IgD-negative memory B cell (primary cell): ENCODE measurements at regions not wholly inside any gene's neighbourhood (a gene's known extent, or its start where the extent isn't known, plus 50 kb on each side); places are given as distances from the start of the nearest gene placed in this dataset.

Source experiments
- H3K27ac Mint-ChIP-seq, 3 donors: one replicate each; pipeline ENCODE4 v1.8.0; 2020 to 2022; ENCODE audit warnings: mild to moderate bottlenecking in 3 of 3, mixed read lengths in 3 of 3, moderate library complexity in 1 of 3
- H3K27me3 Mint-ChIP-seq: one replicate; pipeline ENCODE4 v1.8.0; 2021; ENCODE audit warnings: mixed read lengths
- H3K36me3 Mint-ChIP-seq: one replicate; pipeline ENCODE4 v1.8.0; 2020; ENCODE audit warnings: mild to moderate bottlenecking, mixed read lengths
- H3K4me1 Mint-ChIP-seq, 3 donors: one replicate each; pipeline ENCODE4 v1.8.0; 2020 to 2022; ENCODE audit warnings: mixed read lengths in 3 of 3, mild to moderate bottlenecking in 1 of 3
- H3K4me3 Mint-ChIP-seq, 4 donors: one replicate each; pipeline ENCODE4 v1.8.0; 2020 to 2022; ENCODE audit warnings: mild to moderate bottlenecking in 4 of 4, mixed read lengths in 4 of 4, moderate library complexity in 3 of 4
- H3K9me3 Mint-ChIP-seq, 3 donors: one replicate each; pipeline ENCODE4 v1.8.0; 2020 to 2021; ENCODE audit warnings: mixed read lengths in 3 of 3, mild to moderate bottlenecking in 1 of 3

DNA sequence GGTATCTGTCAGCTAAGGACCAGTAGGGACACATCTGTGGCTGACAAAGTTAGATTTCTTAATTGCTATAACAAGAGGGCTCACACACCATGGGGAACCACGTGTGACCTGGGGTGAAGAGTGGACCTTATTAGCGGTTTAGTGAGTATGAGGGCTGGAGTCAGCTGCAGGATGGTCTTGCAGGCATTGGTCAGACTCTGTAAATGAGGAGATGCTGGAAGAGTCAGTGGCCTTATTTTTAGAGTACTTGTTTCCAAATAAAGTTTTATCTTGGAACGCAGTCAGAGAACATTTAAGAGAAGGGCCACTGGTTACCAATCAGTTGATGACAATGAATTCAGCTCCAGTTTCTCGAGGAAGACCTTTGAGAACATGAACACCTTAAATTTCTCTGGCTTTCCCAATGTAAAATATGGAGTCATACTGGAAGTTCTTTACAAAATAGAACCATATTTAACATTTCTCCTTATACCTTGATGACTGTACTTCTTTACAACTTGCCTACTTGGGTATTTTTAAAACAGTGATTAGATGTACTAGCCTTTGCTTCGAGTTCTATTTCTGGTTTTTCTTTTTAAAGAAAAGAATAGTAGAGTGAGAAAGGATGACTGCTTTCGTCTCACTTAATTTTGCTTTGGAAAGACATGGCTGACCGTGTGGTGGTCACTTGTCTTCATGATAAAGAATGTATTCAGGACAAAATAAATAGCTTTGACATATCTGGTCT, 185.9 kb upstream of the S1PR3 start:
- no peaks in the 10 kb centered on the region for H3K4me1 Mint-ChIP-seq
- H3K9me3 Mint-ChIP-seq, result peaks cover 0 to 4% (median 3%) of the 10 kb centered on the region in 3 donors
- no peaks in the 10 kb centered on the region for H3K36me3 Mint-ChIP-seq
- no peak overlapping the region for H3K4me3 Mint-ChIP-seq
- H3K27ac Mint-ChIP-seq, result no peak overlapping the region
- peaks cover 5% of the 10 kb centered on the region for H3K27me3 Mint-ChIP-seq

DNA sequence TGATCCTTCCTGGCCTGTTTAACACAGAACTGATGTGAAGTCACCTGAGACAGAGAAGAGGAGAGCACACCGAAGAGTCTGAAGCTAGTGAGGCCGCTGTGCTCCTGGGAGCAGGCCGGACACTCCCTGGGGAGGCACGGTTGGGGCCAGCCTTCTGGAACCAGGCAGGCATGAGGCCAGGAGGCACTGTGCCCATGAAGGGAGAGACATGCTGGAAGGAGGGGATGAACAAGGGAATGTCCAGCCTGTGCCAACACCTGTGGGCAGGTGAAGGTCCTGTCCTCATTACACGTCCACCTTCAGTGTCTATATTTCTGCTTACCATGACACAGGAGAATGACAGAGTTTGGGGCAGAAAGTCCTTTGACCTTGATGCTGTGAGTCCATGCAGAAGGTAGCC, 183.8 kb upstream of the S1PR3 start:
- H3K9me3 Mint-ChIP-seq, result peaks cover 0 to 4% (median 3%) of the 10 kb centered on the region in 3 donors
- H3K27me3 Mint-ChIP-seq, result peaks cover 7% of the 10 kb centered on the region
- H3K27ac Mint-ChIP-seq, result no peak overlapping the region
- no peaks in the 10 kb centered on the region for H3K4me1 Mint-ChIP-seq
- H3K36me3 Mint-ChIP-seq, result no peaks in the 10 kb centered on the region
- no peak overlapping the region for H3K4me3 Mint-ChIP-seq

DNA sequence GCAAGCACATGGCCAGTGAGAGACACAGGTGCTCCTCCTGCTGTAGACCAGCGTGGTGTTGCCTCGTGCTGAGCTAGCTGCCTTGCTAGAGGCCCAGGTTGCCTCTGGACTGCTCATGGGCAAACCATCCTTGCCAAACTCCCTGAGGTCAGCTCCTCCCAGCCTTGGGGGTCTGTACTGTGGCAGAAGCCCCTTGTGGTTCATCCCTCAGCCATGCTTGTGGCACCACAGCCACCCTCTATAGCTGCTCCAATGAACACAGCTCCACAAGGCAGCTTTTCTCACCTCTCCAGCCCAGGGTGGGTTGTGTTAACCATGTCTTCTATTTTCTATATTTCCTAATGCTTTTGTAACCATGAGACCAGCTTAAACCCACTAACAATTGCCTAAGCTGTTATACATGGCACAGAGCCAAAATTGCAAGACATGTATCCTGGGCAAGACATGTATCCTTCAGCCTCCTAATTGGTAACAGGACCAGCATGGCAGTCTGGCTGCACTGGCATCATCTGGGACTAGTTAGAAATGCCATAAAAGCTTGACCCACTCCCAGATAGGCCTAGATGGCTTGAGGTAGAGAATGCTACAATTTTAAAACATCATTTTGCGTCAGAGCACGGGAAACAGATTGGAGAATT, 183.1 kb upstream of the S1PR3 start:
- Mint-ChIP-seq H3K27me3 (peaks cover 6% of the 10 kb centered on the region), H3K4me3 (no peak overlapping the region), H3K9me3 (peaks cover 0 to 4% (median 3%) of the 10 kb centered on the region in 3 donors), H3K27ac (no peak overlapping the region), H3K36me3 (no peaks in the 10 kb centered on the region), H3K4me1 (no peaks in the 10 kb centered on the region)

DNA sequence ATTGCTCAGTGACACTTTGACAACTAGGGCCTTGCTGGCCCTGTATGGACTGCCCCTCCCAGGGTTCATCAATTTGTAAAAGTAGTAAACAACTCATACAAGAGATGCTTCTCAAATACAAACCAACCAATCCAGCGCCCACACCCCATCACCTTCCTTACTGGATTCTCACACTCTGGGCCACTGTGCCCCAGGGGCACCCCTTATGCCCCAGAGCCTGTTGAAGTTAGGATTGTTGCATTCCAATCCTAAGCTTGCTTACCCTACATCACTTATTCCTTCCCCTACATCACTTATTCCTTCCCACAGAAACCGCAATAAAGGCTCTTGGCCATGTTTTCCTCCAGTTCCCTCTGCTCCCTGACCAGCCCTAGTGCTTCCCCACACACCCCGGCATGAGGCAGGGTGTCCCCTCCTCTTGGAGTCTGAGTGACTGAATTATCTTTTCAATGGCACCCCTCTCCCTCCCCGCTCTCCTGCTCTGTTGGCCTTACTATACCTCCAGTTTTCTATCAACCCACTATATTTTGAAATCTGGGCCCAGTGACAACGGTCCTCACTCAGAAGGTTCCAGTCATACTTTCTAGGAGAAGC, 182.4 kb upstream of the S1PR3 start:
- Mint-ChIP-seq H3K27ac (no peak overlapping the region), H3K4me3 (peak overlapping the region in 1 of 4 donors; percentile 45), H3K4me1 (no peaks in the 10 kb centered on the region), H3K36me3 (no peaks in the 10 kb centered on the region), H3K27me3 (peaks cover 3% of the 10 kb centered on the region), H3K9me3 (peaks cover 0 to 4% (median 2%) of the 10 kb centered on the region in 3 donors)

DNA sequence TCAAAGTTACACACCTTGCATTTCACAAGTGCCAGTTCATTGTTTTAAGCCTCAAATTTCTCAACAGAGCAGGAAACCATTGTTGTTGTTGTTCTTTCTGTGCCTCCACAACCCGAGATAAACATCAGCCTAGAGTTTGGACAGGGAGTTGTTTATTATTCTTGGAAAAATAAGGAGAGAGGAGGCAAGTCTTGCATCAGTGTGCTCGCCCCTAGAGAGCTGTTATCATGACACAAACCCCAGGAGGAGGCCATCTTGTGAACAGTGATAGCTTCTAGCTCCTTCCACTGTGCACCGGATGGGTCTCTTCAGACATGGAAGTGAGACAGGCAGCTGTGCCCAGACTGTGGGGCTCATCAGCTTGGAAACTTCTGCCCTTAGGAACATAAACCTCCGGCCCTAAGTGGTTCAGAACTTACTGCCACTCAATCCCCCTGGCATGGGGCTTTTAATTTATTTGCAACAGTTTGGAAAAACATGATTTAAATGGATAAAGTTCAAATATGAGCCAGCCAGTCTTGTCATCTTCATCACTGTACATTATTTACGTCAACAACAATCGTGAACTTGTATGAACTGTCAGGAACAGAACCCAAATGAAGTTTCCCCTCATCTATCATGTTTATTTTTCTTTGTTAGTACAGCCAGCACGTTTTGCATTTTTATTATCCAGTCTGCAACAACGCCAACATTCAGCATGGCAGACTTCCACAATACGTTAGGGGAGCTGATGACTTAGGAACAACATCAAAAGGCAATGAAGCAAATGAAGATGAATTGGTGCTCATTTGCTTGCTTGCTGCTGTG, 181.7 kb upstream of the S1PR3 start:
- H3K27ac Mint-ChIP-seq, result no peak overlapping the region
- H3K9me3 Mint-ChIP-seq, result peaks cover 0 to 2% (median under 1%) of the 10 kb centered on the region in 3 donors
- no peaks in the 10 kb centered on the region for H3K36me3 Mint-ChIP-seq
- no peak overlapping the region for H3K4me3 Mint-ChIP-seq
- no peaks in the 10 kb centered on the region for H3K4me1 Mint-ChIP-seq
- H3K27me3 Mint-ChIP-seq, result peaks cover 4% of the 10 kb centered on the region

DNA sequence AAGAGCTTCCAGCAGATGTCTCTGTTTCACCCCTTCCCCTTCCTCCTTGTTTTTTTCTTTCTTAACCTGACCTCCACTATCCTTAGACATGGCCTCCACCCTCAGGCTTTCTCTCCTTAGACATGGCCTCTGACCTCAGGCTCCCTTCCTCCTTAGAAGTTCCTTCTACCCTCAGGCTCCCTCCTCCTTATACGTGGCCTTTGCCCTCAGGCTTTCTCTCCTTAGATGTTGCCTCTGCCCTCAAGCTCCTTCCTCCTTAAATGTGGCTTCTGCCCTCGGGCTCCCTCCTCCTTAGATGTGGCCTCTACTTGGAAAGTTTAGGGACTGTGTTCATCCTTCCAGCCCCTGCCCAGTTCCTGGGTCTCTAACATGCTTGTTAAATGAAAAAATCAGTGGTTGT, 180.4 kb upstream of the S1PR3 start:
- H3K4me1 Mint-ChIP-seq, result peaks cover 0 to 3% (median 0%) of the 10 kb centered on the region in 3 donors
- no peak overlapping the region for H3K27ac Mint-ChIP-seq
- no peaks in the 10 kb centered on the region for H3K36me3 Mint-ChIP-seq
- H3K4me3 Mint-ChIP-seq, result no peak overlapping the region
- H3K27me3 Mint-ChIP-seq, result peaks cover 11% of the 10 kb centered on the region
- H3K9me3 Mint-ChIP-seq, result no peaks in the 10 kb centered on the region

DNA sequence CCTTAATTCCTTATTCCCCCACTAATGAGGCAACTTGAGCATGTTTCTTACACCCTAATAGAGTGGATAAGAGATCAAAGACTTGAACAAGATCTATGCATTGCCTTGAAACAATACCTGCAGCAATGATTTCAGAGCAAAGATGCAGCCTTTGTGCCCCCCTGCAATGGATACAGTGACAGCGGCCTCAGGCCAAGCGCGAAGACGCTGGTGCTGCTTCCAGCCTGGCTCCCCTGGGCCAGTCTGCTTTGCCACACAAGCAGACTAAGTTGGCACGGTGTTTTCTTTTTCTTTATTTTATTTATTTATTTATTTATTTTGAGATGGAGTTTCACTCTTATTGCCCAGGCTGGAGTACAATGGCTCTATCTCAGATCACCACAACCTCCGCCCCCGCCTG, 179.8 kb upstream of the S1PR3 start:
- H3K27ac Mint-ChIP-seq, result no peak overlapping the region
- peaks cover 11% of the 10 kb centered on the region for H3K27me3 Mint-ChIP-seq
- H3K4me1 Mint-ChIP-seq, result peaks cover 0 to 3% (median 0%) of the 10 kb centered on the region in 3 donors
- no peaks in the 10 kb centered on the region for H3K9me3 Mint-ChIP-seq
- no peak overlapping the region for H3K4me3 Mint-ChIP-seq
- no peaks in the 10 kb centered on the region for H3K36me3 Mint-ChIP-seq

DNA sequence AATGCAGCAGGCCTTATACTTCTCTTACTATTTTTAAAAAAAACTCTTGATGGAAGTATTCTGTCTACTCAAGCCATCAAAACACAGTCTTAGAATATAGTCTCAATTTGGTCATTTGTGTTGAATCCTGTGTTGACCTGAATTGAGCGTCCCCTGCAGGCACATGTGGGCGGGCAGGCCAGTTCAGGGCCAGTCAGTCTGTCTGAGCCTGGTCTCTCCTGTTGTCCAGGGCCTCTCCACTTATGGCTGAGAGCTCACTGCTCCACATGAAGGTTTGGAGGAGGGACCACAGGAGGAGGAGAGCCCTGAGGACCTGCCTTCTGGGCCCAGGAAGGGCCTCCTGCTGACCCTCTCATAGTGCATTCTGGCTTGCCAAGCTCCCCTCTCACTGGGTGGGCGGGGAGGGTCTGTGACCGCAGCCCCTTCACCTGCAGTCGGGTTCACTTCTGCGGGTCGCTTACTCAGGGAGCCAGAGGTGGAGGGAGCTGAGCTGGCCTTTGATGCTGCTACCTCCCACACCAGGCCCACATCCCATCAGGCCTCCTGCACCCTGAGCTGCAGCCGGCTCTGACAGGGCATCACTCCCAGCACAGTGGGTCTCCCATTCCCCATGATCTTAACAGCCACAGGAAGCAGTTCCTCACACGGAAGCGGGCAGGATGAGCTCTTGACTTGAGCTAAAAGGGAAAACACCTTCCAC, 178.2 kb upstream of the S1PR3 start:
- H3K9me3 Mint-ChIP-seq, result no peaks in the 10 kb centered on the region
- peaks cover 11% of the 10 kb centered on the region for H3K27me3 Mint-ChIP-seq
- no peak overlapping the region for H3K4me3 Mint-ChIP-seq
- no peaks in the 10 kb centered on the region for H3K36me3 Mint-ChIP-seq
- no peak overlapping the region for H3K27ac Mint-ChIP-seq
- H3K4me1 Mint-ChIP-seq, result peaks cover 0 to 3% (median 0%) of the 10 kb centered on the region in 3 donors

DNA sequence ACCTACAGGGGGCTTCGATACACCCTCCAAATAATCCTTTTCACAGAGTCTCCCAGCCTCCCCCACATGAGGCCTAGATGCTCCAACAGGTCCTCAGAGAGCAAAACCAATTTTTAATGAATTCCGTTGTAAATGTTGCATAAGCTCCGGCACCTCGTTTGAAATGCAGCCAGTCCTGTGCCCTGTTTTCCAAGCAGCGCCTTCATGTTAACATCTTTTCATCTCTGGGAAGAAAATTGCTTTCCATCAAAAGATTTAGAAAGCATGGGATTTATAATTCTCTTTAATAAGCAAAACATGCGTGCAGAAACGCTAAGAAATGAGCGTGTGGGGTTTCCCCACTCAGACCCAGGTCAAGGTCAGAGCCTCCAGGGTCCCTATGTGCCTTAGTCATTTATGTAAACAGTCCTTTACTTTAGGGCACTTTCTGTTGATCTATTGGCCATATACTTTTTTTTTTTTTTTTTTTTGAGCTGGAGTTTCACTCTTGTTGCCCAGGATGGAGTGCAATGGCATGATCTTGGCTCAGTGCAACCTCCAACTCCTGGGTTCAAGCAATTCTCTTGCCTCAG, 177.5 kb upstream of the S1PR3 start:
- no peaks in the 10 kb centered on the region for H3K36me3 Mint-ChIP-seq
- no peaks in the 10 kb centered on the region for H3K9me3 Mint-ChIP-seq
- peaks cover 11% of the 10 kb centered on the region for H3K27me3 Mint-ChIP-seq
- no peak overlapping the region for H3K27ac Mint-ChIP-seq
- no peak overlapping the region for H3K4me3 Mint-ChIP-seq
- H3K4me1 Mint-ChIP-seq, result peaks cover 0 to 3% (median 0%) of the 10 kb centered on the region in 3 donors

DNA sequence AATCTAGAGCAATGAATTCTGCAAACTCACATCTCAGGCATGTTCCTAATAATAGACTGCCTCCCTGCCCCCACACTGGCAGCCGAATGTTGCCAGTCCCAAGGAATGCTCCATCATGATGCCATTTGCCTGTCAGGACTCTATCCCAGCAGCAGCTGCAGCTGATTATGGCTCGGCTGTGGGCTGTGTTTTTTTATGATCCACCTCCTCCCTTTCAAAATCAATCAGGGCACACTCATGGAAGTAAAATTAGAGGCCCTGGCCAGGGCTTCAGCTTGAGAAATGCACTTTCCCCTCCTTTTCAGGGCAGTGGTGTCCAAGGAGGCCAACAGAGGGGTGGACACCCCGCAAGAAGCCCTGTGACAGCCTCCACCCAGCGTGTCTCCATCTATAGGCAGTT, 176.7 kb upstream of the S1PR3 start:
- Mint-ChIP-seq H3K4me1 (peaks cover 0 to 3% (median 0%) of the 10 kb centered on the region in 3 donors), H3K36me3 (no peaks in the 10 kb centered on the region), H3K4me3 (no peak overlapping the region), H3K9me3 (no peaks in the 10 kb centered on the region), H3K27ac (no peak overlapping the region), H3K27me3 (peaks cover 13% of the 10 kb centered on the region)

DNA sequence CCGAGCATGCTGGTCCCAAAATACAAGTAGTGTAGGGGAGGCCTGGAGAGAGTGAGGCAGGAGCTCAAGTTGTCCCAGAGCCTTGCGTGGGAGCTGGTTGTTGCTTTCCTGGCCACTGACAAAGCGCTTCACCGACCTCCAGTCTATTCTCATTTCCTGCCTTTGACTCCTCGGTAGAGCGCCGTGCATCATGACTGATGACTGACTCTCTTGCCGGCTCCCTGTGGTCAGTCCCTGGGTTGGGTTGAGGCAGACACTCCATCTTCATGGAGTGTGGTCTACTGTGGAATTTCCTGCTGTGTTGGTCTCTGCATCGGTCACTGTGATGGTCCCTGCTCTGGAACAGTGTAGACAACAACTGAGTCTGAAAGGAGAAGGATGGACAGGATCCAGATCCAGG, 175.1 kb upstream of the S1PR3 start:
- Mint-ChIP-seq H3K27me3 (peaks cover 12% of the 10 kb centered on the region), H3K9me3 (peaks cover 0 to 2% (median 0%) of the 10 kb centered on the region in 3 donors), H3K27ac (no peak overlapping the region), H3K4me3 (no peak overlapping the region), H3K36me3 (no peaks in the 10 kb centered on the region), H3K4me1 (peaks cover 0 to 3% (median 0%) of the 10 kb centered on the region in 3 donors)

DNA sequence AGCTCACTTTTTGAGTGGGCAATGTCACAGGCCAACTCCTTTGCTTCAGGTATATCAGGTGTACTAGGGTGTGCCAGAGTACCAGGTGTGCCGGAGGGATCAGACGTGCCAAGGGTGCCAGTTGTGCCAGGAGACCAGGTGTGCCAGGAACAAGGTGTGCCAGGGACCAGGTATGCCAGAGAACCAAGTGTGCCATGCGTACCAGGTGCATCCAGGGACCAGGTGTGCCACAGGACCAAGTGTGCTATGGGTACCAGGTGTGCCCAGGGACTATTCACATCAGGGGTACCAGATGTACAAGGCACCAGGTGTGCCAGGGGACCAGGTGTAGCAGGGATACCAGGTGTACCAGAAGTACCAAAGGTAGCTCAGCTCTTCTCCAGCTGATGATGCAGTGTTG, 174.7 kb upstream of the S1PR3 start:
- Mint-ChIP-seq H3K4me1 (peaks cover 0 to 3% (median 0%) of the 10 kb centered on the region in 3 donors), H3K36me3 (no peaks in the 10 kb centered on the region), H3K4me3 (no peak overlapping the region), H3K27ac (no peak overlapping the region), H3K27me3 (peaks cover 12% of the 10 kb centered on the region), H3K9me3 (peaks cover 0 to 4% (median 2%) of the 10 kb centered on the region in 3 donors)

DNA sequence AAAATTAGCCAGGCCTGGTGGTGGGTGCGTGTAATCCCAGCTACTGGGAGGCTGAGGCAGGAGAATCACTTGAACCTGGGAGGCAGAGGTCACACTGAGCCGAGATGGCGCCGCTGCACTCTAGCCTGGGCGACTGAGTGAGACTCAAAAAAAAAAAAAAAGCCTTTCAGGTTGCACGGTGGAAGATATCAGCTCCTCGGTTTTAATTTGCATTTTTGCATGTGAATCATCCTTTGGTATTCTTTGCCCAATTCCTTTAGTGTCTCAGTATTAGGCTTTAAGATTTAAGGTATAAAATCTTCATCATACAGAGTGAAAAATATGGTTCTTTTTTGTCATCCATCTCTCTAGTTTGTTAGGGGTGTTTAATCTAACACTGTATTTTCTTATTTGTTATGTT, 173.6 kb upstream of the S1PR3 start:
- no peak overlapping the region for H3K27ac Mint-ChIP-seq
- peaks cover 12% of the 10 kb centered on the region for H3K27me3 Mint-ChIP-seq
- peaks cover 0 to 3% (median 0%) of the 10 kb centered on the region in 3 donors for H3K4me1 Mint-ChIP-seq
- no peak overlapping the region for H3K4me3 Mint-ChIP-seq
- H3K9me3 Mint-ChIP-seq, result peaks cover 0 to 4% (median 2%) of the 10 kb centered on the region in 3 donors
- H3K36me3 Mint-ChIP-seq, result no peaks in the 10 kb centered on the region

DNA sequence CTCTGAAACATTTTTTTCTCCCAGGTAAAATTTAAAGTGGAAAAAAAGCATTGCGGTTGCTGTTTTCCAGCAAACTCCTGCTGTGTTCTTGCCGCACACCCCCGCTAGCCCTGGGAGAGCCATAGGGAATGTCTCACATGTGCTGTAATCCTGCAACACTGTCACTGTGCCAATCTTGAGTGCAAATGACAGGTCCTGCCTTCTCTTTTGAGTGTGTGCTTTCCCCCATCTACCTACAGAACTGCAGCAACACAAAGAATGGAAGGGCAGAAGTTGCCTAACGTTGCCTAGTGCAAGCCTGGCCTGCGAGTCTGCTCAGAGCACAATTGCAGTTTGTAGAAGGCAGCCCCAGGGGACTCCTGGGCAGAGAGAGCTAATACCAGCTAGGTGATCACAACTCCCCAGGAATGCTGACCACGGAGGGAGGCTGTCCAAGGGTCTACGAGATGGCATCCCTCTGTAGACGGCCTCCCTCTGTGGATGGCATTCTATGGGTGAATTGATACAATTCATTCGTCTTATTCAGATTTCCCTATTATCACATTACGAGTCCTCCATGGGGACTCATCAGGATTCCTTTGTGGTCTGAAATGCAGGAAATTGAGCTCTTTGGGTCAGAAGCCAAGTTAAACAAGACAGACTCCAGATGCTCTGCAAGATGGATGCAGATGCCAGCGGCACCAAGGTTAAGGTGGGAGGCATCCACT, 172.6 kb upstream of the S1PR3 start:
- no peak overlapping the region for H3K27ac Mint-ChIP-seq
- peaks cover 12% of the 10 kb centered on the region for H3K27me3 Mint-ChIP-seq
- peaks cover 1% of the 10 kb centered on the region for H3K36me3 Mint-ChIP-seq

More for the DNA sequence above, 172.6 kb upstream of the S1PR3 start:
- Mint-ChIP-seq H3K4me1 (peaks cover 0 to 3% (median 0%) of the 10 kb centered on the region in 3 donors), H3K9me3 (peaks cover 0 to 4% (median 2%) of the 10 kb centered on the region in 3 donors), H3K4me3 (peak overlapping the region in 1 of 4 donors; percentile 34)
